ENCODE measurements at regions not wholly inside any gene's neighbourhood (a gene's known extent, or its start where the extent isn't known, plus 50 kb on each side); places are given as distances from the start of the nearest gene placed in this dataset.

- TF ChIP-seq CTCF (IDR thresholded peaks at IDR 0.05), result no peak
- TF ChIP-seq POLR2A (IDR thresholded peaks at IDR 0.05), result no peak
Observed at GRCh38 chr9:106649664-106650063, 213.3 kb upstream of the ZNF462 start.
